Caco-2 (cell line): ENCODE measurements at regions not wholly inside any gene's neighbourhood (a gene's known extent, or its start where the extent isn't known, plus 50 kb on each side); places are given as distances from the start of the nearest gene placed in this dataset.
A peak's percentile ranks its signal among the peaks of the same experiment; 100 is the strongest.

Experiments
- BruUV-seq: library from RNA; stranded (reverse); fragments of 400-500 nt; replicated peaks from 2 replicates; lab custom pipeline; 2021; lab: Mats Ljungman, UMichigan
- CTCF ChIA-PET: fragments of 300-600 bp; sonication (Branson Sonifier 250); formaldehyde crosslinking; loops from one replicate; lab custom pipeline; 2022; ENCODE audit warnings: antibody characterized with exemption; lab: Charles Lee
- POLR2A ChIA-PET: fragments of 300-600 bp; sonication (Branson Sonifier 250); formaldehyde crosslinking; loops from one replicate; lab custom pipeline; 2022; ENCODE audit warnings: antibody characterized with exemption; lab: Charles Lee
- DNase-seq, 2 experiments: peaks; one replicate each; pipeline versions ENCODE4 v3.0.0 to v3.0.0-alpha.2; 2020 to 2022
- H3K27me3 ChIP-seq: replicated peaks from 2 replicates; pipeline ENCODE4 v1.6.0; 2011; ENCODE audit warnings: low read length; ENCODE audit not compliant: control insufficient read depth, insufficient read depth
- H3K36me3 ChIP-seq: 2 replicates; pipeline ENCODE4 v1.5.1; 2011; ENCODE audit warnings: low read length; ENCODE audit not compliant: control insufficient read depth, insufficient read depth
- H3K4me1 ChIP-seq: fragments of 250-450 bp; sonication (Bioruptor Pico); 2 replicates; pipeline ENCODE4 v1.5.1; 2020; ENCODE audit warnings: mild to moderate bottlenecking
- H3K4me3 ChIP-seq: 2 replicates; pipeline ENCODE4 v1.5.1; 2011; ENCODE audit warnings: low read depth, mild to moderate bottlenecking, control low read depth, low read length
- H3K9me3 ChIP-seq: fragments of 250-450 bp; sonication (Bioruptor Pico); 2 replicates; pipeline ENCODE4 v1.5.1; 2020; ENCODE audit warnings: mild to moderate bottlenecking, moderate library complexity
- H3K27ac Mint-ChIP-seq: one replicate; pipeline ENCODE4 v1.8.0; 2022; ENCODE audit warnings: mixed read lengths; ENCODE audit not compliant: unreplicated experiment
- H3K27me3 Mint-ChIP-seq: one replicate; pipeline ENCODE4 v1.8.0; 2022; ENCODE audit warnings: mixed read lengths; ENCODE audit not compliant: insufficient read depth, unreplicated experiment
- H3K36me3 Mint-ChIP-seq: one replicate; pipeline ENCODE4 v1.8.0; 2022; ENCODE audit warnings: mild to moderate bottlenecking, mixed read lengths; ENCODE audit not compliant: insufficient read depth, unreplicated experiment
- H3K4me1 Mint-ChIP-seq: one replicate; pipeline ENCODE4 v1.8.0; 2022; ENCODE audit warnings: low read depth, mixed read lengths; ENCODE audit not compliant: unreplicated experiment
- H3K4me3 Mint-ChIP-seq: one replicate; pipeline ENCODE4 v1.8.0; 2022; ENCODE audit warnings: mild to moderate bottlenecking, moderate library complexity, mixed read lengths; ENCODE audit not compliant: unreplicated experiment
- H3K9me3 Mint-ChIP-seq: one replicate; pipeline ENCODE4 v1.8.0; 2022; ENCODE audit warnings: mixed read lengths; ENCODE audit not compliant: unreplicated experiment
- CTCF ChIP-seq, 2 experiments: fragments of 200-600 bp in 1 of 2; IDR thresholded peaks; 1 replicate in 1 of 2; 2 replicates in 1 of 2; pipeline versions ENCODE4 v1.5.1 to v1.8.0; 2011 to 2022; ENCODE audit warnings: antibody characterized with exemption in 1 of 2, control low read depth in 1 of 2, inconsistent platforms in 1 of 2, low read depth in 1 of 2, low read length in 1 of 2, mild to moderate bottlenecking in 1 of 2, moderate library complexity in 1 of 2; ENCODE audit not compliant: insufficient read depth in 1 of 2, severe bottlenecking in 1 of 2, unreplicated experiment in 1 of 2
- intact Hi-C: fragments of 100-400 bp; cut with micrococcal nuclease; formaldehyde crosslinking; loops from one replicate; pipeline ENCODE4 v1.10.0; 2022; ENCODE audit not compliant: unreplicated experiment

GRCh38 chr6:9576521-9576920 is 838.4 kb downstream of the TFAP2A start:
- H3K9me3 Mint-ChIP-seq, result no peaks in the 10 kb centered on the region
- peaks cover 3% of the 10 kb centered on the region for H3K4me1 Mint-ChIP-seq
- no peak overlapping the region for H3K27ac Mint-ChIP-seq
- H3K36me3 Mint-ChIP-seq, result no peaks in the 10 kb centered on the region
- Histone ChIP-seq H3K4me1 (no peaks in the 10 kb centered on the region), H3K9me3 (no peaks in the 10 kb centered on the region), H3K4me3 (no peak overlapping the region), H3K36me3 (no peaks in the 10 kb centered on the region), H3K27me3 (no peaks in the 10 kb centered on the region)
- no peaks in the 10 kb centered on the region for H3K27me3 Mint-ChIP-seq
- DNase-seq, result peak; percentile 10 to 35
- no peak overlapping the region for H3K4me3 Mint-ChIP-seq
- TF ChIP-seq CTCF (IDR thresholded peaks at IDR 0.05; ENCODE audit: insufficient read depth in 1 of 2, low read depth in 1 of 2, low read length in 1 of 2, severe bottlenecking in 1 of 2, unreplicated experiment in 1 of 2), result no peak
- no TSS peak for BruUV-seq
- intact Hi-C loops, result no loop called here
- POLR2A ChIA-PET, result no interaction called here
- CTCF ChIA-PET, result no interaction called here

- Histone ChIP-seq H3K4me1 (no peaks in the 10 kb centered on the region), H3K4me3 (no peak overlapping the region), H3K27me3 (no peaks in the 10 kb centered on the region), H3K36me3 (no peaks in the 10 kb centered on the region), H3K9me3 (no peaks in the 10 kb centered on the region)
- ChIA-PET CTCF (no interaction called here), POLR2A (no interaction called here)
- Mint-ChIP-seq H3K27ac (no peak overlapping the region), H3K27me3 (no peaks in the 10 kb centered on the region), H3K4me3 (no peak overlapping the region), H3K36me3 (no peaks in the 10 kb centered on the region), H3K9me3 (no peaks in the 10 kb centered on the region), H3K4me1 (no peaks in the 10 kb centered on the region)
- no peak for DNase-seq
- BruUV-seq, result no TSS peak
- intact Hi-C loops, result no loop called here
- no peak for TF ChIP-seq CTCF (IDR thresholded peaks at IDR 0.05; ENCODE audit: insufficient read depth in 1 of 2, low read depth in 1 of 2, low read length in 1 of 2, severe bottlenecking in 1 of 2, unreplicated experiment in 1 of 2)
Observed at GRCh38 chr6:9566096-9566495, 848.8 kb downstream of the TFAP2A start.

GRCh38 chr6:9564021-9564420 is 850.9 kb downstream of the TFAP2A start:
- TF ChIP-seq CTCF (IDR thresholded peaks at IDR 0.05; ENCODE audit: insufficient read depth in 1 of 2, low read depth in 1 of 2, low read length in 1 of 2, severe bottlenecking in 1 of 2, unreplicated experiment in 1 of 2), result no peak
- Mint-ChIP-seq H3K27ac (no peak overlapping the region), H3K4me1 (no peaks in the 10 kb centered on the region), H3K9me3 (no peaks in the 10 kb centered on the region), H3K4me3 (no peak overlapping the region), H3K36me3 (no peaks in the 10 kb centered on the region), H3K27me3 (no peaks in the 10 kb centered on the region)
- Histone ChIP-seq H3K36me3 (no peaks in the 10 kb centered on the region), H3K27me3 (no peaks in the 10 kb centered on the region), H3K4me1 (no peaks in the 10 kb centered on the region), H3K9me3 (no peaks in the 10 kb centered on the region), H3K4me3 (no peak overlapping the region)
- intact Hi-C loops, result no loop called here
- CTCF ChIA-PET, result interaction anchor here (0.6 kb wide), 1 partner anchor 871 kb away, joined by 3 read pairs; no protein-coding TSS in a partner anchor
- BruUV-seq, result no TSS peak
- POLR2A ChIA-PET, result no interaction called here
- DNase-seq, result no peak
